ENCODE measurements at regions not wholly inside any gene's neighbourhood (a gene's known extent, or its start where the extent isn't known, plus 50 kb on each side); places are given as distances from the start of the nearest gene placed in this dataset.
"Not testable (repeated sequence)": the region's sequence is repeated elsewhere in the genome, so short reads cannot be mapped to it uniquely, and the experiment has no call there.

- TF ChIP-seq CTCF (IDR thresholded peaks at IDR 0.05) = no peak
- no peak for DNase-seq (ENCODE audit: low spot score)
- Histone ChIP-seq H3K27ac (no peak overlapping the region), H3K4me3 (no peak overlapping the region)
Measured at GRCh38 chrX:87914726-87915125, 397.1 kb downstream of the KLHL4 start.

- Histone ChIP-seq H3K4me3 (no peak overlapping the region), H3K27ac (no peak overlapping the region)
- no peak for DNase-seq (ENCODE audit: low spot score)
- no peak for TF ChIP-seq CTCF (IDR thresholded peaks at IDR 0.05)
Measured at GRCh38 chrX:87924619-87925018, 407.0 kb downstream of the KLHL4 start.

- no peak for DNase-seq (ENCODE audit: low spot score)
- Histone ChIP-seq H3K27ac (no peak overlapping the region), H3K4me3 (no peak overlapping the region)
- no peak for TF ChIP-seq CTCF (IDR thresholded peaks at IDR 0.05)
Measured at GRCh38 chrX:87941841-87942240, 424.2 kb downstream of the KLHL4 start.

GRCh38 chrX:87961471-87961870 is 443.9 kb downstream of the KLHL4 start:
- DNase-seq (ENCODE audit: low spot score) = no peak
- Histone ChIP-seq H3K4me3 (no peak overlapping the region), H3K27ac (no peak overlapping the region)
- no peak for TF ChIP-seq CTCF (IDR thresholded peaks at IDR 0.05)

GRCh38 chrX:87968118-87968517 is 450.5 kb downstream of the KLHL4 start:
- TF ChIP-seq CTCF (IDR thresholded peaks at IDR 0.05) = no peak

GRCh38 chrX:87972121-87972520 is 454.5 kb downstream of the KLHL4 start:
- H3K4me3 ChIP-seq; DNase-seq (ENCODE audit: low spot score); H3K27ac ChIP-seq: not testable (repeated sequence)

More at GRCh38 chrX:87968118-87968517, 450.5 kb downstream of the KLHL4 start:
- H3K4me3 ChIP-seq = no peak overlapping the region
- no peak overlapping the region for H3K27ac ChIP-seq
- DNase-seq (ENCODE audit: low spot score) = no peak

GRCh38 chrX:87975365-87975764 is 457.8 kb downstream of the KLHL4 start:
- no peak for DNase-seq (ENCODE audit: low spot score)
- no peak overlapping the region for H3K27ac ChIP-seq
- TF ChIP-seq CTCF (IDR thresholded peaks at IDR 0.05) = no peak
- no peak overlapping the region for H3K4me3 ChIP-seq

GRCh38 chrX:88007873-88008272 is 490.3 kb downstream of the KLHL4 start:
- H3K4me3 ChIP-seq; H3K27ac ChIP-seq; DNase-seq (ENCODE audit: low spot score): not testable (repeated sequence)

Measured in coronary artery (tissue), 2 donors.